Astrocyte (in vitro differentiated cells and primary cell): ENCODE measurements at regions not wholly inside any gene's neighbourhood (a gene's known extent, or its start where the extent isn't known, plus 50 kb on each side); places are given as distances from the start of the nearest gene placed in this dataset.

ENCODE experiments used
- DNase-seq: peaks from one replicate; pipeline ENCODE4 v3.0.0-alpha.2; 2010; ENCODE audit warnings: low read depth
- FAIRE-seq: peaks from 2 replicates; lab custom pipeline; 2011; peaks lifted over from hg19 to GRCh38; lab: Jason Lieb, UNC
- H2AFZ ChIP-seq: 2 replicates; pipeline ENCODE4 v1.6.0; 2012; ENCODE audit warnings: low read depth, low read length, inconsistent platforms
- H3K27ac ChIP-seq: 2 replicates; pipeline ENCODE4 v1.5.1; 2011; ENCODE audit warnings: low read depth, low read length, inconsistent platforms
- H3K27me3 ChIP-seq: 2 replicates; pipeline ENCODE4 v1.6.0; 2011; ENCODE audit warnings: low read length, inconsistent platforms; ENCODE audit not compliant: insufficient read depth
- H3K36me3 ChIP-seq: 2 replicates; pipeline ENCODE4 v1.5.1; 2011; ENCODE audit warnings: low read length, inconsistent platforms; ENCODE audit not compliant: insufficient read depth
- H3K4me1 ChIP-seq: 2 replicates; pipeline ENCODE4 v1.5.1; 2011; ENCODE audit warnings: low read length, inconsistent platforms; ENCODE audit not compliant: insufficient read depth
- H3K4me2 ChIP-seq: 2 replicates; pipeline ENCODE4 v1.6.0; 2012; ENCODE audit warnings: low read length, inconsistent platforms
- H3K4me3 ChIP-seq: 2 replicates; pipeline ENCODE4 v1.5.1; 2011; ENCODE audit warnings: low read depth, mild to moderate bottlenecking, low read length, inconsistent platforms; ENCODE audit not compliant: insufficient read depth
- H3K79me2 ChIP-seq: 2 replicates; pipeline ENCODE4 v1.6.0; 2012; ENCODE audit warnings: mild to moderate bottlenecking, low read length, inconsistent platforms; ENCODE audit not compliant: insufficient read depth
- H3K9ac ChIP-seq: 2 replicates; pipeline ENCODE4 v1.6.0; 2012; ENCODE audit warnings: mild to moderate bottlenecking, low read length, inconsistent platforms
- H3K9me3 ChIP-seq: 2 replicates; pipeline ENCODE4 v1.5.1; 2012; ENCODE audit warnings: low read depth, mild to moderate bottlenecking, low read length, inconsistent platforms; ENCODE audit not compliant: insufficient read depth
- H4K20me1 ChIP-seq: 2 replicates; pipeline ENCODE4 v1.6.0; 2012; ENCODE audit warnings: low read length, inconsistent platforms; ENCODE audit not compliant: insufficient read depth
- H3K27ac Mint-ChIP-seq: one replicate; pipeline ENCODE4 v1.8.0; 2021; ENCODE audit warnings: mild to moderate bottlenecking, mixed read lengths; ENCODE audit not compliant: unreplicated experiment
- H3K27me3 Mint-ChIP-seq: one replicate; pipeline ENCODE4 v1.8.0; 2021; ENCODE audit warnings: low read depth, mixed read lengths; ENCODE audit not compliant: unreplicated experiment
- H3K36me3 Mint-ChIP-seq: one replicate; pipeline ENCODE4 v1.8.0; 2021; ENCODE audit warnings: low read depth, mixed read lengths; ENCODE audit not compliant: unreplicated experiment
- H3K4me1 Mint-ChIP-seq: one replicate; pipeline ENCODE4 v1.8.0; 2021; ENCODE audit warnings: low read depth, mixed read lengths; ENCODE audit not compliant: unreplicated experiment
- H3K4me3 Mint-ChIP-seq: one replicate; pipeline ENCODE4 v1.8.0; 2021; ENCODE audit warnings: mild to moderate bottlenecking, moderate library complexity, mixed read lengths; ENCODE audit not compliant: unreplicated experiment
- H3K9me3 Mint-ChIP-seq: one replicate; pipeline ENCODE4 v1.8.0; 2021; ENCODE audit warnings: mild to moderate bottlenecking, mixed read lengths; ENCODE audit not compliant: unreplicated experiment
- EZH2 ChIP-seq: IDR thresholded peaks from 2 replicates; pipeline ENCODE4 v1.6.1; 2012; ENCODE audit warnings: mild to moderate bottlenecking, low read length, inconsistent platforms; ENCODE audit not compliant: insufficient read depth
- TF ChIP-seq, protein P1 (sequence below): IDR thresholded peaks from 2 replicates; pipeline ENCODE4 v1.5.1; 2011; ENCODE audit warnings: low read depth, mild to moderate bottlenecking, inconsistent platforms, low read length, moderate library complexity; ENCODE audit not compliant: insufficient read depth

DNA sequence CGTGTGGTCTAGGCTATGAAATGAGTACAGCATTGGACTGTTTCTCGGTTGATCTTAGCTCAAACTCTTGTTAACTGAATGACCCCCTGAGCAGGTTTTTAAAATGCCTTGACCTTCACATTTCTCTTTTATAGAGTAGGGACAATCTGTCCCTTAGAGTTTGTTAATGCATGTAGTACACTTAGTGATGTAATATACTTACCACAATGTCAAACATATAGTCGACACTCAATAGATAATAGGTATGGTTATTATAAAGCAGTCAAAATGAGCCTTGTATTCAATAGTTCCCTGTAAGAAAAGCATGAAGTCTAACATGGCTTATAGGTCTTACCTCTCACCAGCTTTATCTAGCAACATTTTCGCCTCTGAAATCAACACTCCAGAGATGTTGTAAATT lies 161.0 kb upstream of the RUNX1 start:
- H4K20me1 ChIP-seq, result no peaks in the 10 kb centered on the region
- H3K4me3 ChIP-seq, result no peak overlapping the region
- H3K36me3 ChIP-seq, result no peaks in the 10 kb centered on the region
- TF ChIP-seq, protein P1, sequence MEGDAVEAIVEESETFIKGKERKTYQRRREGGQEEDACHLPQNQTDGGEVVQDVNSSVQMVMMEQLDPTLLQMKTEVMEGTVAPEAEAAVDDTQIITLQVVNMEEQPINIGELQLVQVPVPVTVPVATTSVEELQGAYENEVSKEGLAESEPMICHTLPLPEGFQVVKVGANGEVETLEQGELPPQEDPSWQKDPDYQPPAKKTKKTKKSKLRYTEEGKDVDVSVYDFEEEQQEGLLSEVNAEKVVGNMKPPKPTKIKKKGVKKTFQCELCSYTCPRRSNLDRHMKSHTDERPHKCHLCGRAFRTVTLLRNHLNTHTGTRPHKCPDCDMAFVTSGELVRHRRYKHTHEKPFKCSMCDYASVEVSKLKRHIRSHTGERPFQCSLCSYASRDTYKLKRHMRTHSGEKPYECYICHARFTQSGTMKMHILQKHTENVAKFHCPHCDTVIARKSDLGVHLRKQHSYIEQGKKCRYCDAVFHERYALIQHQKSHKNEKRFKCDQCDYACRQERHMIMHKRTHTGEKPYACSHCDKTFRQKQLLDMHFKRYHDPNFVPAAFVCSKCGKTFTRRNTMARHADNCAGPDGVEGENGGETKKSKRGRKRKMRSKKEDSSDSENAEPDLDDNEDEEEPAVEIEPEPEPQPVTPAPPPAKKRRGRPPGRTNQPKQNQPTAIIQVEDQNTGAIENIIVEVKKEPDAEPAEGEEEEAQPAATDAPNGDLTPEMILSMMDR, result no peak
- TF ChIP-seq EZH2, result no peak
- no peak for DNase-seq
- H3K27me3 ChIP-seq, result no peaks in the 10 kb centered on the region
- Mint-ChIP-seq H3K4me3 (no peak overlapping the region), H3K36me3 (peaks cover 2% of the 10 kb centered on the region), H3K4me1 (peaks cover 47% of the 10 kb centered on the region), H3K9me3 (peaks cover 5% of the 10 kb centered on the region), H3K27me3 (no peaks in the 10 kb centered on the region), H3K27ac (no peak overlapping the region)
- no peak overlapping the region for H3K4me2 ChIP-seq
- H3K27ac ChIP-seq, result peak overlapping the region; percentile 86
- no peaks in the 10 kb centered on the region for H3K79me2 ChIP-seq
- H2AFZ ChIP-seq, result no peak overlapping the region
- peak; percentile 29 for FAIRE-seq
- H3K9me3 ChIP-seq, result no peaks in the 10 kb centered on the region
- H3K4me1 ChIP-seq, result peaks cover 44% of the 10 kb centered on the region
- H3K9ac ChIP-seq, result no peak overlapping the region

DNA sequence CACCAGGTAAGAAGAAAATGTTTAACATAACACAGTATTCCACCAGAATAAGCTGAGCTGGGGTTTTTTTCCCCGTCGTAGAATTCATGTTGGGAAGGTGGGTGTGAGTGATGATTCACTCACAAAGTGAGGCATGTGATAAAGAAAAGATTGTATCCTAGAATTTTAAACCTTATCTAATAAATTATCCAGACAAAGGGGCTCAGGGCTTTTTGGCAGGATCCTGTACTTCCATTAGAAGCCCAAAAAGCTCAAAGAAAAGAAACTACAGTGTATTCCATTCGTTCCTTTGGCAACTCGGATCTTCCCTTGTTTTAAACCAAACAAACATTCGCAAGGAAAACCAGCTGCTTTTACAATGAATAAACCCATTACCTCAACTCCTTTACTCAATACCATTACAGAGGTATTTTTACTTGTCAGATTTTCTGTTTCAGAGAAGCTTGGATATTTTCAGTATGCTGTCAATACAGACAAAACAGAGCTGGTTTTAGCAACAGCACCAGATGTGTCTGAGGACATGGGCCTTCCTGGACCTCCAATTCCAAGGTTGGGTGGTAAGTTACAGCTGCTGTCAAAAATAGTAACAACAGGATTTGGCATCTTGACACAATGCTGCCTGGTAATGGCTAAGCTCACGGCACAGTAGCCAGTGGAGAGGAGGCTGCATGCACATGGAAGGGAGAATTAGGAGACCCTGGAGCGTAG lies 159.9 kb upstream of the RUNX1 start:
- Histone ChIP-seq H3K4me3 (peak overlapping the region; percentile 22), H2AFZ (peak overlapping the region; percentile 22), H3K36me3 (no peaks in the 10 kb centered on the region), H3K9me3 (no peaks in the 10 kb centered on the region), H3K79me2 (no peaks in the 10 kb centered on the region), H3K4me1 (peaks cover 54% of the 10 kb centered on the region), H3K4me2 (peak overlapping the region; percentile 64), H3K27ac (peak overlapping the region; percentile 86), H3K27me3 (no peaks in the 10 kb centered on the region), H3K9ac (peak overlapping the region; percentile 63), H4K20me1 (no peaks in the 10 kb centered on the region)
- FAIRE-seq (peak; percentile 74), DNase-seq (peak; percentile 94)
- Mint-ChIP-seq H3K9me3 (peaks cover 5% of the 10 kb centered on the region), H3K4me3 (no peak overlapping the region), H3K36me3 (peaks cover 2% of the 10 kb centered on the region), H3K27me3 (no peaks in the 10 kb centered on the region), H3K27ac (peak overlapping the region; percentile 95), H3K4me1 (peaks cover 52% of the 10 kb centered on the region)
- no peak for TF ChIP-seq EZH2
- TF ChIP-seq, protein P1, result no peak

DNA sequence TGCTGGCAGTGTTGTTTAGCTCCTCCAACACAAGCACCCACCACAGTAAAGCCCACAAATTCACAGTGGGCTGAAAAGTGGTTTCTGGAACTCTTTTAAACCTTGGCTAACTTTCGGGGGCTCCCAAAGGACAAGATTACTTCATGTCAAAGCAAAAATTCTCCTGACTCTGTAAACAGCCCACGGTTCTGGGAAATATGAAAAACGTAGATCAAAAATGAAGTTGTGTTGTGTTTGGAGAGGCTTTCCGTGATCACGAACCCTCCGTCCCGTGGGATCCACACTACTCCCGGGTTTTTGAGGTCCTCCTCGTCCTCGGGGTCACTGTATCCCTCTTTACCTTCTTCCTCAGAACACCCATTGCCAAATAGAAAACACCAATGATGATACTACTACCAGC lies 159.0 kb upstream of the RUNX1 start:
- Histone ChIP-seq H2AFZ (no peak overlapping the region), H3K4me3 (no peak overlapping the region), H4K20me1 (no peaks in the 10 kb centered on the region), H3K4me2 (peak overlapping the region; percentile 64), H3K79me2 (no peaks in the 10 kb centered on the region), H3K4me1 (peaks cover 62% of the 10 kb centered on the region), H3K9me3 (no peaks in the 10 kb centered on the region), H3K36me3 (no peaks in the 10 kb centered on the region), H3K27ac (peak overlapping the region; percentile 86), H3K27me3 (no peaks in the 10 kb centered on the region), H3K9ac (peak overlapping the region; percentile 63)
- no peak for DNase-seq
- peaks cover 2% of the 10 kb centered on the region for H3K9me3 Mint-ChIP-seq
- no peaks in the 10 kb centered on the region for H3K27me3 Mint-ChIP-seq
- peaks cover 2% of the 10 kb centered on the region for H3K36me3 Mint-ChIP-seq
- H3K4me1 Mint-ChIP-seq, result peaks cover 59% of the 10 kb centered on the region
- no peak for FAIRE-seq
- TF ChIP-seq EZH2, result no peak
- TF ChIP-seq, protein P1, result no peak
- H3K27ac Mint-ChIP-seq, result peak overlapping the region; percentile 95
- H3K4me3 Mint-ChIP-seq, result no peak overlapping the region
